HFFc6 (cell line): ENCODE measurements at regions not wholly inside any gene's neighbourhood (a gene's known extent, or its start where the extent isn't known, plus 50 kb on each side); places are given as distances from the start of the nearest gene placed in this dataset.

ENCODE experiments used
- DNase-seq: peaks from one replicate; pipeline ENCODE4 v3.0.0-alpha.2; 2018
- H3K27ac Mint-ChIP-seq: 2 replicates; pipeline ENCODE4 v1.8.0; 2020; ENCODE audit warnings: mild to moderate bottlenecking, mixed read lengths
- H3K27me3 Mint-ChIP-seq: 2 replicates; pipeline ENCODE4 v1.8.0; 2021; ENCODE audit warnings: mild to moderate bottlenecking, moderate library complexity, mixed read lengths; ENCODE audit not compliant: insufficient read depth
- H3K36me3 Mint-ChIP-seq: 2 replicates; pipeline ENCODE4 v1.8.0; 2021; ENCODE audit warnings: low read depth, mixed read lengths
- H3K4me1 Mint-ChIP-seq: 2 replicates; pipeline ENCODE4 v1.8.0; 2020; ENCODE audit warnings: low read depth, mixed read lengths
- H3K4me3 Mint-ChIP-seq: 2 replicates; pipeline ENCODE4 v1.8.0; 2020; ENCODE audit warnings: mild to moderate bottlenecking, moderate library complexity, mixed read lengths
- H3K9me3 Mint-ChIP-seq: 2 replicates; pipeline ENCODE4 v1.8.0; 2020; ENCODE audit warnings: mild to moderate bottlenecking, mixed read lengths
- CTCF ChIP-seq: fragments of 200-600 bp; sonication (generic); IDR thresholded peaks from 2 replicates; pipeline ENCODE4 v1.5.0; 2021; ENCODE audit warnings: antibody characterized with exemption, mild to moderate bottlenecking

- H3K27me3 Mint-ChIP-seq, result no peaks in the 10 kb centered on the region
- DNase-seq, result no peak
- TF ChIP-seq CTCF, result no peak
- no peaks in the 10 kb centered on the region for H3K4me1 Mint-ChIP-seq
- peaks cover 72% of the 10 kb centered on the region for H3K9me3 Mint-ChIP-seq
- H3K27ac Mint-ChIP-seq, result no peak overlapping the region
- H3K4me3 Mint-ChIP-seq, result no peak overlapping the region
- H3K36me3 Mint-ChIP-seq, result no peaks in the 10 kb centered on the region
Measured at GRCh38 chr14:82905762-82906161, 1372.1 kb upstream of the SEL1L start.

GRCh38 chr14:82911930-82912329 is 1378.3 kb upstream of the SEL1L start:
- no peaks in the 10 kb centered on the region for H3K36me3 Mint-ChIP-seq
- no peak overlapping the region for H3K4me3 Mint-ChIP-seq
- no peaks in the 10 kb centered on the region for H3K27me3 Mint-ChIP-seq
- no peak for DNase-seq
- no peaks in the 10 kb centered on the region for H3K4me1 Mint-ChIP-seq
- no peak overlapping the region for H3K27ac Mint-ChIP-seq
- H3K9me3 Mint-ChIP-seq, result peaks cover 54% of the 10 kb centered on the region
- TF ChIP-seq CTCF, result no peak

- no peak for DNase-seq
- no peaks in the 10 kb centered on the region for H3K36me3 Mint-ChIP-seq
- no peak for TF ChIP-seq CTCF
- H3K9me3 Mint-ChIP-seq, result peaks cover 50% of the 10 kb centered on the region
- no peak overlapping the region for H3K27ac Mint-ChIP-seq
- H3K27me3 Mint-ChIP-seq, result no peaks in the 10 kb centered on the region
- H3K4me3 Mint-ChIP-seq, result no peak overlapping the region
- H3K4me1 Mint-ChIP-seq, result no peaks in the 10 kb centered on the region
Measured at GRCh38 chr14:82913396-82913795, 1379.7 kb upstream of the SEL1L start.

GRCh38 chr14:82915381-82915780 is 1381.7 kb upstream of the SEL1L start:
- Mint-ChIP-seq H3K36me3 (no peaks in the 10 kb centered on the region), H3K4me1 (no peaks in the 10 kb centered on the region), H3K4me3 (no peak overlapping the region), H3K27me3 (no peaks in the 10 kb centered on the region), H3K27ac (no peak overlapping the region), H3K9me3 (peaks cover 39% of the 10 kb centered on the region)
- no peak for TF ChIP-seq CTCF
- no peak for DNase-seq

- H3K36me3 Mint-ChIP-seq, result no peaks in the 10 kb centered on the region
- no peak overlapping the region for H3K4me3 Mint-ChIP-seq
- H3K4me1 Mint-ChIP-seq, result no peaks in the 10 kb centered on the region
- H3K9me3 Mint-ChIP-seq, result peaks cover 42% of the 10 kb centered on the region
- DNase-seq, result no peak
- H3K27ac Mint-ChIP-seq, result no peak overlapping the region
- no peaks in the 10 kb centered on the region for H3K27me3 Mint-ChIP-seq
- no peak for TF ChIP-seq CTCF
Measured at GRCh38 chr14:82935691-82936090, 1402.0 kb upstream of the SEL1L start.

- no peak for TF ChIP-seq CTCF
- no peak overlapping the region for H3K4me3 Mint-ChIP-seq
- DNase-seq, result no peak
- no peaks in the 10 kb centered on the region for H3K36me3 Mint-ChIP-seq
- peaks cover 34% of the 10 kb centered on the region for H3K9me3 Mint-ChIP-seq
- no peaks in the 10 kb centered on the region for H3K4me1 Mint-ChIP-seq
- no peaks in the 10 kb centered on the region for H3K27me3 Mint-ChIP-seq
- H3K27ac Mint-ChIP-seq, result no peak overlapping the region
Measured at GRCh38 chr14:82951171-82951570, 1417.5 kb upstream of the SEL1L start.
